HAP-1 (cell line): ENCODE measurements at regions not wholly inside any gene's neighbourhood (a gene's known extent, or its start where the extent isn't known, plus 50 kb on each side); places are given as distances from the start of the nearest gene placed in this dataset.
"Not testable (repeated sequence)": the region's sequence is repeated elsewhere in the genome, so short reads cannot be mapped to it uniquely, and the experiment has no call there.

Experiments used
- DNase-seq, 2 experiments: peaks; one replicate each; pipeline ENCODE4 v3.0.0-alpha.2; 2016 to 2020; ENCODE audit warnings: low spot score in 2 of 2
- H3K27me3 ChIP-seq: fragments of 250-450 bp; sonication (Bioruptor Pico); 2 replicates; pipeline ENCODE4 v1.5.1; 2020; ENCODE audit warnings: low read depth, mild to moderate bottlenecking, moderate library complexity
- H3K36me3 ChIP-seq: fragments of 250-450 bp; sonication (Bioruptor Pico); replicated peaks from 2 replicates; pipeline ENCODE4 v1.5.1; 2020; ENCODE audit warnings: mild to moderate bottlenecking
- H3K4me1 ChIP-seq: fragments of 250-450 bp; sonication (Bioruptor Pico); 2 replicates; pipeline ENCODE4 v1.5.1; 2020; ENCODE audit warnings: mild to moderate bottlenecking
- H3K4me3 ChIP-seq: fragments of 250-450 bp; sonication (Bioruptor Pico); 2 replicates; pipeline ENCODE4 v1.5.1; 2020; ENCODE audit warnings: mild to moderate bottlenecking, moderate library complexity
- H3K9me3 ChIP-seq: fragments of 250-450 bp; sonication (Bioruptor Pico); 2 replicates; pipeline ENCODE4 v1.5.1; 2020; ENCODE audit warnings: mild to moderate bottlenecking, moderate library complexity
- in situ Hi-C: fragments of 300-500 bp; cut with MboI; formaldehyde crosslinking; loops from 3 replicates; pipeline ENCODE4 v1.14.3; 2020; ENCODE audit warnings: low sequenced_read_pairs, inconsistent platforms, mixed read lengths

DNA sequence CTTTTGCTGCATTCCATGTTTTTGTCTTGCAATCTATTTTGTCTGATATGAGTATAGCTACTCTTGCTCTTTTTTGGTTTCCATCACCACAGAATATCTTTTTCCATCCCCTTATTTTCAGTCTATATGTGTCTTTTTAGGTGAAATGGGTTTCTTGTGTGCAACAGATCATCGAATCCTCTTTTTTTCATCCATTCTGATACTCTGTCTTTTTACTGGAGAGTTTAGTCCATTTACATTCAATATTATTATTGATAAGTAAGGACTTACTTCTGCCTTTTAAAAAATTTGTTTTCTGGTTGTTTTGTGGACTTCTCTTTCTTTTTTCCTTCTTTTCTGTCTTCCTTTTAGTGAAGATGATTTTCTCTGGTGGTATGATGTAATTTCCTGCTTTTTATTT is 64.6 kb upstream of the CD55 start:
- no peaks in the 10 kb centered on the region for H3K27me3 ChIP-seq
- H3K4me1 ChIP-seq: no peaks in the 10 kb centered on the region
- H3K9me3 ChIP-seq: peaks cover 6% of the 10 kb centered on the region; the same call in 1 of the 2 replicates
- no peak for DNase-seq
- in situ Hi-C loops: no loop called here
- no peak overlapping the region for H3K4me3 ChIP-seq
- no peaks in the 10 kb centered on the region for H3K36me3 ChIP-seq

DNA sequence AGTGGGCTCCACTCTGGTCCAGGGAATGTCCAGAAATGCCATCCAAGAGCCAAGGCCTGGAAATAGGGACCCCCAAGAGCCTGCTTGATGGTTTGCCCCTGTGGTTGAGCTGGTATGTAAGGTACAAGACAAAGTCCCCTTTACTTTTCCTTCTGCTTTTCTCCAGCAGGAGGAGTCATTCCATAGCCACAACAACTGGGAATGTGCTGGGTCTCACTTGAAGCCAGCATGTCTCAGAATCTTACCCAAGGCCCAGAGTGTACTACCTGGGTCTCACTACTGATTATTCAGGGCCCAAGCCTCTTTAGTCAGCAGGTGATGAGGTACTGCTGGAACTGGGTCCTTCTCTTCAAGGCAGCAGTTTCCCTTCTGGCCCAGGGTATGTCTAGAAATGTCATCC is 62.1 kb upstream of the CD55 start:
- Histone ChIP-seq H3K4me3 (no peak overlapping the region), H3K4me1 (no peaks in the 10 kb centered on the region), H3K27me3 (no peaks in the 10 kb centered on the region), H3K9me3 (peaks cover 3% of the 10 kb centered on the region; the same call in 1 of the 2 replicates), H3K36me3 (no peaks in the 10 kb centered on the region)
- peak in 1 of 2 experiments; percentile 9 for DNase-seq
- in situ Hi-C loops: no loop called here

DNA sequence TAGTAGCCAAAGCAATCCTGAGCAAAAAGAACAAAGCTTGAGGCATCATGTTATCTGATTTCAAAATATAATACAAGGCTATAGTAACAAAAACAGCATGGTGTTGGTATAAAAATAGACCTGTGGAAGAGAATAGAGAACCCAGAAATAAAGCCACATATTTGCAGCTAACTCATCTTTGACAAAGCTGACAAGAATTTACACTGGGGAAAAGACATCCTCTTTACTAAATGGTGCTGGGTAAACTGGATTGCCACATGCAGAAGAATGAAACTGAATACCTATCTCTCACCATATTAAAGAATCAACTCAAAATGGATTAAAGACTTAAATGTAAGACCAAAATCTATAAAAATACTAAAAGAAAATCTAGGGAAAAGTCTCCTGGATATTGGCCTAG is 59.5 kb upstream of the CD55 start:
- Histone ChIP-seq H3K4me1 (no peaks in the 10 kb centered on the region), H3K36me3 (no peaks in the 10 kb centered on the region), H3K9me3 (no peaks in the 10 kb centered on the region), H3K4me3 (no peak overlapping the region), H3K27me3 (no peaks in the 10 kb centered on the region)
- in situ Hi-C loops: no loop called here
- DNase-seq: no peak

DNA sequence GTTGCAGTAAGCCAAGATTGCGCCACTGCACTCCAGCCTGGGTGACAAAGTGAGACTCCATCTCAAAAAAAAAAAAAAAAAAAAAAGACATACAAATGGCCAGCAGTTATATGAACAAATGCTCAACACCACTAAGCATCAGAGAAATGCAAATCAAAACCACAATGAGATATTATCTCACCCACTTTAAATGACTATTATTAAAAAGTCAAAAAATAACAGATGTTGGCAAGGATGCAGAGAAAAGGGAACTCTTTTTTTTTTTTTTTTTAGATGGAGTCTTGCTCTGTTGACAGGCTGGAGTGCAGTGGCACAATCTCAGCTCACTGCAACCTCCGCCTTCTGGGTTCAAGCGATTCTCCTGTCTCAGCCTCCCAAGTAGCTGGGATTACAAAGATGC is 58.6 kb upstream of the CD55 start:
- H3K9me3 ChIP-seq, H3K4me3 ChIP-seq, H3K36me3 ChIP-seq, DNase-seq, H3K27me3 ChIP-seq, in situ Hi-C loops, H3K4me1 ChIP-seq: not testable (repeated sequence)

DNA sequence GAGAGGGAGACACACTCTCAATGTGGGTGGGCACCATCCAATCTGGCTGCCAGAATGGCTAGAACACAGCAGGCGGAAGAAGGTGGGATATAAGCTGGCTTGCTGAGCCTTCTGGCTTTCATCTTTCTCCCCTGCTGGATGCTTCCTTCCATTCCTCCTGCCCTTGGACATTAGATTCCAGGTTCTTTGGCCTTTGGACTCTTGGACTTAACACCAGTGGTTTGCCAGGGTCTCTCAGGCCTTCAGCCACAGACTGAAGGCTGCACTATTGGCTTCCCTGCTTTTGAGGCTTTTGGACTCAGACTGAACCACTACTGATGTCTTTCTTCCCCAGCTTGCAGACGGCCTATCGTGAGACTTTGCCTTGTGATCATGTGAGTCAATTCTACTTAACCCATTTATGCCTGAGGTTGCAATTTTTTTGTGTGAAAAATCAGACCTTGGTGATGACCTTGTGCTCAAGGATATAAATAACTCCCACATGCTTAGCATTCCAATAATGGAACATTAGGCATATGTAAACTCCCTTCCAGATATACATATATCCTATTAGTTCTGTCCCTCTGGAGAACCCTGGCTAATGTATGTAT is 56.7 kb upstream of the CD55 start:
- no peak for DNase-seq
- H3K27me3 ChIP-seq: no peaks in the 10 kb centered on the region
- in situ Hi-C loops: no loop called here
- H3K4me1 ChIP-seq: no peaks in the 10 kb centered on the region
- H3K9me3 ChIP-seq: no peaks in the 10 kb centered on the region
- H3K4me3 ChIP-seq: no peak overlapping the region
- H3K36me3 ChIP-seq: no peaks in the 10 kb centered on the region

DNA sequence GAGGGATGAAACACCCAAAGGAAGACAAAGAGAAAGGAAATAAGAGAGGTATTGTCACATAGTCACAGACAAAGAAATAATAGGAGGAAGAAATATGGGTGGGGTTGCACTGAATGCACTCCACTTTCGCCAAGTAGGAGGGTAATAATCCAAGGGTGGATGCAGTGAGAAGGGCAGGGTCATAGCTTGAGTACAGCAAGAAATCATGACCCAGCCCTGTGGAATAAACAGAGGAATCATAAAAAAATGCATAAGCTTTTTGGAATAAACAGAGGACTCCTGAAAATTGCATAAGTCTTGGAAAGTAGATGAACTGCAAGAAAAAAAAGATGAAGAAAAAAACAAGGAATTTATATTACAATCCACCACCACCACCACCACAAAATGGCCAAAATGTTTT is 53.1 kb upstream of the CD55 start:
- in situ Hi-C loops: no loop called here

DNA sequence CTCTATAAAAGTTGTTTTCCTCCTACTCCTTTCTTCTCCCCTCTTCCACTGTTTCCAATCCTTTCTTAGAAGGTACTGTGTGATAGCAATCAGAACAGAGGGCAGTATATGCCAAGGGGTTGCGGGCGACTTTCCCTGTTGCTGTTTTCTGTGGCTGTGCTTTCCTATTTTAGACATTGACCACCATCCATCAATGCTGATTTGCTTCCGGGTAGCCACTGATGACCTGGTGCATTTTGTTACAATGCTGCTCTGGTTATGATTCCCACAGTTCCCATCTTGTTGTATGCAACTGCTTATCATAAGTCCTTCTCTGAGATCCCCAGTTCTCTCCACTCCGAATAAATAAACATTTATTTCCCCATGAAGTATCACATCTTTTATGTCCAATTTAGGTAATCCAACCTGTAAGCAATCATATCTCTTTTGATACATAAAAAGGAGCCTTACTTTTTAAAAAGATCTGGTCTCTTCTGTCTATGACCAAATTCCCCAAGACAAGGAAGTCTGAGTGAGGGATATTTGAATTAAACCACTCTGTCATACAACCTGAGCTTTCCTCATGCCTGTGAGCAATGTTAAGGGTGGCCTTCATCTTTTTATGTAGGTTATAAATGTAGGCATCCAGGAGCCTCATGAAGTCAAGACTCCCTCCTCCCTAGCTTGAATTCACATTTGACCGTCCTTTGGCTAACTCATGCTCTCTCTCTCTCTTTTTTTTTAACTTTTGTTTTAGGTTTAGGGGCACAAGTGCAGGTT is 52.5 kb upstream of the CD55 start:
- no peak for DNase-seq
- H3K36me3 ChIP-seq: no peaks in the 10 kb centered on the region
- in situ Hi-C loops: no loop called here
- no peaks in the 10 kb centered on the region for H3K9me3 ChIP-seq
- no peak overlapping the region for H3K4me3 ChIP-seq
- no peaks in the 10 kb centered on the region for H3K27me3 ChIP-seq
- no peaks in the 10 kb centered on the region for H3K4me1 ChIP-seq

More for the DNA sequence above, 53.1 kb upstream of the CD55 start:
- Histone ChIP-seq H3K4me3 (no peak overlapping the region), H3K36me3 (no peaks in the 10 kb centered on the region), H3K9me3 (no peaks in the 10 kb centered on the region), H3K27me3 (no peaks in the 10 kb centered on the region), H3K4me1 (no peaks in the 10 kb centered on the region)
- no peak for DNase-seq
